GM21737 (cell line): ENCODE measurements at regions not wholly inside any gene's neighbourhood (a gene's known extent, or its start where the extent isn't known, plus 50 kb on each side); places are given as distances from the start of the nearest gene placed in this dataset.

Experiments
- ATAC-seq: cut with Tn5 transposase; IDR thresholded peaks from one replicate; pipeline ENCODE4 v1.9.1; 2021; ENCODE audit warnings: mild to moderate bottlenecking, moderate library complexity; ENCODE audit not compliant: unreplicated experiment

DNA sequence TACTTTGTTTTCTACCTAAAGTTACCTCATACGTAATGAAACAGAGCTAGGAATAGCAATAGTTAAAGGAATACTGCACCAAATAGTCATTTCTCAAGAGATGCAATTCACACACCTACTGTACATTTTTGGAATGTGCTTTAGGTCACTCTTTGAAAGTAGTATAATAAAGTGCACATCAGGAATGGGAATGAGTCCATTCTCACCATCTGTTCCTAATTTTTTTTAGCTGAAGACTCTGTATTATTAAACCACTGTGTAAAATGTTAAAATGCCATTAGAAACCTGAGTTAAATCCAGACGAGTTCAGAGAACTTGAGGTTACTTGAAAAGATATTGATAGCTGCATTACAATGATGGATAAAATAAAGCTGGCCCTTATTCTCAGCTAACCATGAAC, 51.9 kb upstream of the EPHA7 start:
- no peak for ATAC-seq
